Breast epithelium (tissue), 4 donors: ENCODE measurements at regions not wholly inside any gene's neighbourhood (a gene's known extent, or its start where the extent isn't known, plus 50 kb on each side); places are given as distances from the start of the nearest gene placed in this dataset.

Experiments used
- DNase-seq, 2 donors: peaks; one replicate each; pipeline ENCODE4 v3.0.0-alpha.2; 2019; ENCODE audit warnings: low spot score in 2 of 2
- H3K27ac ChIP-seq, 2 donors: fragments of 200-600 bp; sonication (generic) in 1 of 2; one replicate each; pipeline ENCODE4 v1.5.1; 2016 to 2019; ENCODE audit warnings: mild to moderate bottlenecking in 1 of 2
- H3K27me3 ChIP-seq, 2 donors: fragments of 200-600 bp; sonication (generic) in 1 of 2; one replicate each; pipeline versions ENCODE4 v1.5.1 to v1.6.0; 2017 to 2019; ENCODE audit warnings: control low read depth in 1 of 2, mild to moderate bottlenecking in 1 of 2
- H3K36me3 ChIP-seq: fragments of 200-600 bp; one replicate; pipeline ENCODE4 v1.5.1; 2019
- H3K4me1 ChIP-seq, 2 donors: fragments of 200-600 bp; sonication (generic); one replicate each; pipeline ENCODE4 v1.5.1; 2016 to 2019; ENCODE audit warnings: control low read depth in 1 of 2
- H3K4me3 ChIP-seq, 3 donors: fragments of 200-600 bp; sonication (generic); 1 replicate in 2 of 3; 2 replicates in 1 of 3; pipeline ENCODE4 v1.5.1; 2016 to 2019; ENCODE audit warnings: mild to moderate bottlenecking in 3 of 3, moderate library complexity in 2 of 3
- H3K9me3 ChIP-seq, 2 donors: fragments of 200-600 bp; sonication (generic) in 1 of 2; one replicate each; pipeline ENCODE4 v1.5.1; 2016 to 2019; ENCODE audit warnings: control low read depth in 1 of 2
- POLR2A ChIP-seq: fragments of 450-650 bp; IDR thresholded peaks from one replicate; pipeline ENCODE4 v1.6.1; 2016; ENCODE audit warnings: antibody characterized with exemption, mild to moderate bottlenecking, moderate library complexity
- POLR2AphosphoS5 ChIP-seq, 3 donors: sonication (generic); formaldehyde crosslinking; IDR thresholded peaks; one replicate each; pipeline ENCODE4 v1.6.1; 2017; ENCODE audit warnings: antibody characterized with exemption in 3 of 3
- intact Hi-C: fragments of 100-400 bp; cut with DNase I; formaldehyde crosslinking; loops from one replicate; pipeline ENCODE4 v1.15.1; 2023; ENCODE audit warnings: low total_unique reads
- TF ChIP-seq, protein P1 (sequence below), 3 donors: fragments of 450-650 bp; IDR thresholded peaks; one replicate each; pipeline ENCODE4 v1.5.1; 2016 to 2017; ENCODE audit warnings: antibody characterized with exemption in 3 of 3, mild to moderate bottlenecking in 3 of 3, moderate library complexity in 3 of 3

DNA sequence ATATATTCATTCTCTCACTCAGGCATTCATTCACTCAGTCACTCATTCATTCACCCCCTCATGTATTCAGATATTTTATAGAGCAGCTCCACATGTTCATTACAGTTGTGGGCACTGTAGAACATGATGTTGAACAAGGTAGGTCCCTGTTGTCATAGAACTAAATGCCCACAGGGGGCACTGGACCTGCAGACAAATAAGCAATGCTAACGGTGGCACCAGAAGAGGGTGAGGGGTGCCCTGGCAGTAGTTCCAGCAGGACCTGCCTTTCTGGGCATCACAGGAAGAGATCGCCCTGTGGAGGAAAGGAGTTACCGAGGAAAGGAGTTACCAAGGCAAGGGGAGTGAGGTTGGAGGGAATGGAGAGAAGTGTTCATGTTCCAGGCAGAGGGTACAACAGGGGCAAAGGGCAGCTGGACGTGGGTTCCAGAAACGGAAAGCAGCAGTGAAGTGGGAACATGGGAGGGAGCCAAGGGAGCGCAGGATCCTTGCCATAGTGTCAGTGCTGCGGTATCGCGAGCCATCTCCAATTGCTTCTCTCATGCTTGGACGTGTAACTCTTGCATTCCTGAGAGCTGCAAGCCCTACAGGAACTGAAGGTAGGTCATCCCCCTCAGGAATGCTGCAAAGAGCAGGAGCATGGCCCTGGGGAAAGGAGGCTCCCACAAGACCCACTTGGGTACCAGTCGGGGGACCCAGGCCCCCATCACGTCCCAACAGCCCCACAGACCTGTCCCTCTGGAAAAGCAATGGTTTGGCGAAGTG lies 128.2 kb downstream of the EDN3 start:
- no peak overlapping the region for H3K27ac ChIP-seq
- no peaks in the 10 kb centered on the region for H3K9me3 ChIP-seq
- H3K36me3 ChIP-seq, result no peaks in the 10 kb centered on the region
- intact Hi-C loops, result no loop called here
- no peaks in the 10 kb centered on the region for H3K27me3 ChIP-seq
- TF ChIP-seq POLR2A (no peak), POLR2AphosphoS5 (IDR thresholded peaks at IDR 0.05) (no peak)
- TF ChIP-seq, protein P1, sequence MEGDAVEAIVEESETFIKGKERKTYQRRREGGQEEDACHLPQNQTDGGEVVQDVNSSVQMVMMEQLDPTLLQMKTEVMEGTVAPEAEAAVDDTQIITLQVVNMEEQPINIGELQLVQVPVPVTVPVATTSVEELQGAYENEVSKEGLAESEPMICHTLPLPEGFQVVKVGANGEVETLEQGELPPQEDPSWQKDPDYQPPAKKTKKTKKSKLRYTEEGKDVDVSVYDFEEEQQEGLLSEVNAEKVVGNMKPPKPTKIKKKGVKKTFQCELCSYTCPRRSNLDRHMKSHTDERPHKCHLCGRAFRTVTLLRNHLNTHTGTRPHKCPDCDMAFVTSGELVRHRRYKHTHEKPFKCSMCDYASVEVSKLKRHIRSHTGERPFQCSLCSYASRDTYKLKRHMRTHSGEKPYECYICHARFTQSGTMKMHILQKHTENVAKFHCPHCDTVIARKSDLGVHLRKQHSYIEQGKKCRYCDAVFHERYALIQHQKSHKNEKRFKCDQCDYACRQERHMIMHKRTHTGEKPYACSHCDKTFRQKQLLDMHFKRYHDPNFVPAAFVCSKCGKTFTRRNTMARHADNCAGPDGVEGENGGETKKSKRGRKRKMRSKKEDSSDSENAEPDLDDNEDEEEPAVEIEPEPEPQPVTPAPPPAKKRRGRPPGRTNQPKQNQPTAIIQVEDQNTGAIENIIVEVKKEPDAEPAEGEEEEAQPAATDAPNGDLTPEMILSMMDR (IDR thresholded peaks at IDR 0.05), result no peak
- no peaks in the 10 kb centered on the region for H3K4me1 ChIP-seq
- peak overlapping the region in 2 of 3 donors; percentile 46 to 53 for H3K4me3 ChIP-seq
- no peak for DNase-seq

DNA sequence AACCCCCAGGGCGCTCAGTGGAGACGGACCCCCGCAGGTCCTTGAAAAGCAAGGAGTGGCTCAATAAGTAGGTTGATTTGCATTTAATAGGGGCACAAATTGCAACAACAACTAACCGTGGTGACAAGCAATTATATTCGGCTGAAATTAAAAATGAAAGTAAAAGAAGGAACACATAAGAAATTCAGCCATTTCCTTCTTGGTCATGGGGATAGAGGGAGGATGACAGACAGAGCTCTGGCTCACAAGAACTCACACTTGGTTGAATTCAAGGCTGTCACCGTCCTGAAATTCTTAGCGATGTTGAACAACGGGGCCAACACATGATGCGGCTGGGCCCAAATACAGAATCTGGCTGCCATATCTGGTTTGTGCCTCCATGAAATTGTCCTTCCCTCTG lies 129.0 kb downstream of the EDN3 start:
- Histone ChIP-seq H3K36me3 (no peaks in the 10 kb centered on the region), H3K9me3 (no peaks in the 10 kb centered on the region), H3K4me3 (peak overlapping the region; percentile 20 to 53 (median 46)), H3K27ac (no peak overlapping the region), H3K4me1 (no peaks in the 10 kb centered on the region), H3K27me3 (no peaks in the 10 kb centered on the region)
- no peak for DNase-seq
- no peak for TF ChIP-seq POLR2A
- TF ChIP-seq, protein P1 (IDR thresholded peaks at IDR 0.05), result no peak
- no peak for TF ChIP-seq POLR2AphosphoS5 (IDR thresholded peaks at IDR 0.05)
- intact Hi-C loops, result no loop called here

DNA sequence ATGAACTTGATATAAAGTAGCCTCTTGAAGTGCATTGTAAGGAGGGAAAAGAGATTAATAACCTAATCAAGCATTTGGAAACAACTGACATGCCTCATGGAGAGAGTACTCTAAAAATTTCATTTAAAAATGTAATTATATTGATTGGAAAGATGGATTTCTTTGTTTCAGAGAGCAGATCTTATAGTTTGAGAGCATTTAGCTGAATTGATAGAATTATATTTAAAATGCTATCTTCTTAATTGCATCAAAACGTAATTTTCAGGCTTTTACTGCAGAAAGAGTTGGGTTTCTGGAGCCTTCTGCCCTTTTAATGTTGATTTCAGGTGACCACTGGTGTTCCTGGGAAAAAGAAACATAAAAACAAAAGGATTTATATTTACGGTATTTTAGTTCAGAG lies 130.6 kb downstream of the EDN3 start:
- no peak overlapping the region for H3K27ac ChIP-seq
- intact Hi-C loops, result no loop called here
- no peaks in the 10 kb centered on the region for H3K36me3 ChIP-seq
- no peak for TF ChIP-seq POLR2A
- TF ChIP-seq, protein P1 (IDR thresholded peaks at IDR 0.05), result no peak
- TF ChIP-seq POLR2AphosphoS5 (IDR thresholded peaks at IDR 0.05), result no peak
- H3K27me3 ChIP-seq, result no peaks in the 10 kb centered on the region
- H3K9me3 ChIP-seq, result no peaks in the 10 kb centered on the region
- H3K4me3 ChIP-seq, result no peak overlapping the region
- H3K4me1 ChIP-seq, result no peaks in the 10 kb centered on the region
- DNase-seq, result no peak

DNA sequence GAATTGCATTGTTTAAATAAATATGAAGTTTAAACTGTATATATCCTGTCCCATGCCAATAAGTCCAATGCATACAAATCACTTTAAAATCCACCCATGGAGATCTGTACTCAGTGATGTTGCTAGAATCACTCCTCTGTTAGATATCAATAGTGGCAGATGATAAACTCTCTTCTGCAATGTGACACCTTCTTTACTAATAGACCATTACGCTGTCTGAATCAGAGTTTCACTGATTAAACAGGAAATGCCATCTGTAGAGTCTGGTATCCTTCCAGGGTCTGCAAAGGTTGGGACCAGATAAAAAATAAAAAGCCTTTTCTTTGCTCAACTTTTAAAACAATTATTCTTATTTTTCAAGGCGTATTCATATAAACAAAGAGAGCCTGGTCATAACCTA lies 134.5 kb downstream of the EDN3 start:
- intact Hi-C loops, result no loop called here
- no peaks in the 10 kb centered on the region for H3K4me1 ChIP-seq

DNA sequence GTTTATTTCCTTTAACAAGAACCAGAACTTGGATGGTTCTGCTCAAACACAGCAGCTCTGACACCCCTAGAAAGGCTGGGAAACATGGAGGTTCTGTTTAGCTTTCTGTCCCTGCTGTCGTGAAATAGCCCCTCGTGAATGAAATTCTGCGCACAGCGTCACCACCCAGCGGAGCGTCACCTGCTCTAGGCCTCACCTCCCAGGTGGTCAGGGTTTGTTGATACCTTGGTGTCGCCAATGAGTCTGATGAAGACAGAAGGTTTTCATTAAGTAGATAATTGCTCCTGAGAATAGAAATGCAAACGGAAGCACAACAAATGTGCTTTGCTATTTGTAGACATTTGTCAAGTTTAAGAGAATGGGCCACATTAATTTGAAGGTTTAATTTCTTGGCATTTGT lies 135.1 kb downstream of the EDN3 start:
- Histone ChIP-seq H3K27me3 (peaks cover 0 to 13% of the 10 kb centered on the region in 2 donors), H3K4me3 (no peak overlapping the region), H3K27ac (no peak overlapping the region), H3K36me3 (no peaks in the 10 kb centered on the region), H3K9me3 (no peaks in the 10 kb centered on the region), H3K4me1 (no peaks in the 10 kb centered on the region)
- intact Hi-C loops, result no loop called here
- no peak for DNase-seq
- TF ChIP-seq POLR2A (no peak), POLR2AphosphoS5 (IDR thresholded peaks at IDR 0.05) (no peak)

More for the DNA sequence above, 134.5 kb downstream of the EDN3 start:
- H3K27ac ChIP-seq, result no peak overlapping the region
- H3K36me3 ChIP-seq, result no peaks in the 10 kb centered on the region
- peaks cover 0 to 12% of the 10 kb centered on the region in 2 donors for H3K27me3 ChIP-seq
- no peak overlapping the region for H3K4me3 ChIP-seq
- no peak for DNase-seq
- no peaks in the 10 kb centered on the region for H3K9me3 ChIP-seq
- TF ChIP-seq POLR2A (no peak), POLR2AphosphoS5 (IDR thresholded peaks at IDR 0.05) (no peak)
- TF ChIP-seq, protein P1 (IDR thresholded peaks at IDR 0.05), result no peak
